NB4 (cell line): ENCODE measurements at regions not wholly inside any gene's neighbourhood (a gene's known extent, or its start where the extent isn't known, plus 50 kb on each side); places are given as distances from the start of the nearest gene placed in this dataset.

Experiments
- MYC ChIP-seq: IDR thresholded peaks from 2 replicates; pipeline ENCODE4 v1.6.1; 2011; ENCODE audit warnings: low read depth, low read length
- POLR2A ChIP-seq: IDR thresholded peaks from 2 replicates; pipeline ENCODE4 v1.6.1; 2011; ENCODE audit warnings: mild to moderate bottlenecking; ENCODE audit not compliant: insufficient read length; ENCODE audit errors: extremely low read depth
- TF ChIP-seq, protein P1 (sequence below): IDR thresholded peaks from 2 replicates; pipeline ENCODE4 v1.6.1; 2011; ENCODE audit warnings: low read depth, low read length
- TF ChIP-seq, protein P2 (sequence below): IDR thresholded peaks from one replicate; pipeline ENCODE4 v1.5.1; 2012; ENCODE audit warnings: low read depth, low read length

DNA sequence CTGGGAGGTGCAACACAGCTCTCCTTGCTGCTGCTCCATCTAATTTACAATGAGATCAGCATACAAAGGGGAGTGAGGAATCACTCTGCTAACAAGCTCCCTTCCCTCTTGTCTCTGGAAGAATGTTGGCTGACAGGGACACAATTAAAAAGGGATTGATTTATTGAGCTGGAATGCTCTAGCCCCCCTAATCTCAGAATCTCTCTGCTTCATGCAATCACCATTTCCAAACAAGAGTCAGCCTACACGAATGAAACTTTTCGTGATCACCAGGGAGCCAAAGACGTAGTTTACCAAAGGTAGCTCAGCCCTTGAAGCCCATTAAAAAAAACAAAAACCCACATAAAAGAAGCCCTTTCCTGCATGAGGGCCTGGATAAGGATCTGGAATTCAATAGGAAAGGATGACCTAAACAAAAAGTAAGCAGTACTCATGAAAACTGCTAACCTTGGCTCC, 223.8 kb downstream of the C12orf75 start:
- TF ChIP-seq, protein P1, sequence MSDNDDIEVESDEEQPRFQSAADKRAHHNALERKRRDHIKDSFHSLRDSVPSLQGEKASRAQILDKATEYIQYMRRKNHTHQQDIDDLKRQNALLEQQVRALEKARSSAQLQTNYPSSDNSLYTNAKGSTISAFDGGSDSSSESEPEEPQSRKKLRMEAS, result no peak
- no peak for TF ChIP-seq POLR2A
- TF ChIP-seq, protein P2, sequence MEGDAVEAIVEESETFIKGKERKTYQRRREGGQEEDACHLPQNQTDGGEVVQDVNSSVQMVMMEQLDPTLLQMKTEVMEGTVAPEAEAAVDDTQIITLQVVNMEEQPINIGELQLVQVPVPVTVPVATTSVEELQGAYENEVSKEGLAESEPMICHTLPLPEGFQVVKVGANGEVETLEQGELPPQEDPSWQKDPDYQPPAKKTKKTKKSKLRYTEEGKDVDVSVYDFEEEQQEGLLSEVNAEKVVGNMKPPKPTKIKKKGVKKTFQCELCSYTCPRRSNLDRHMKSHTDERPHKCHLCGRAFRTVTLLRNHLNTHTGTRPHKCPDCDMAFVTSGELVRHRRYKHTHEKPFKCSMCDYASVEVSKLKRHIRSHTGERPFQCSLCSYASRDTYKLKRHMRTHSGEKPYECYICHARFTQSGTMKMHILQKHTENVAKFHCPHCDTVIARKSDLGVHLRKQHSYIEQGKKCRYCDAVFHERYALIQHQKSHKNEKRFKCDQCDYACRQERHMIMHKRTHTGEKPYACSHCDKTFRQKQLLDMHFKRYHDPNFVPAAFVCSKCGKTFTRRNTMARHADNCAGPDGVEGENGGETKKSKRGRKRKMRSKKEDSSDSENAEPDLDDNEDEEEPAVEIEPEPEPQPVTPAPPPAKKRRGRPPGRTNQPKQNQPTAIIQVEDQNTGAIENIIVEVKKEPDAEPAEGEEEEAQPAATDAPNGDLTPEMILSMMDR, result no peak
- TF ChIP-seq MYC, result no peak
